AG04449 (cell line): ENCODE measurements at regions not wholly inside any gene's neighbourhood (a gene's known extent, or its start where the extent isn't known, plus 50 kb on each side); places are given as distances from the start of the nearest gene placed in this dataset.

Experiments
- CTCF ChIA-PET: fragments of 350-600 bp; formaldehyde crosslinking; extraction: SDS; loops from one replicate; lab custom pipeline; 2021; ENCODE audit warnings: antibody characterized with exemption; lab: Yijun Ruan, JAX
- POLR2A ChIA-PET: fragments of 400-600, 350-600 bp; formaldehyde crosslinking; extraction: SDS; loops from one replicate; lab custom pipeline; 2020; ENCODE audit warnings: antibody characterized with exemption, inconsistent platforms; lab: Yijun Ruan, JAX
- DNase-seq: peaks from one replicate; pipeline ENCODE4 v3.0.0-alpha.2; 2010; ENCODE audit warnings: low read depth, low spot score
- H3K4me3 ChIP-seq: 2 replicates; pipeline ENCODE4 v1.5.1; 2011; ENCODE audit warnings: low read depth, mild to moderate bottlenecking, control low read depth, low read length
- CTCF ChIP-seq: IDR thresholded peaks from one replicate; pipeline ENCODE4 v1.5.1; 2011; ENCODE audit warnings: mild to moderate bottlenecking, moderate library complexity, low read length, control low read depth, inconsistent platforms; ENCODE audit not compliant: insufficient read depth; ENCODE audit errors: missing control alignments

GRCh38 chr20:57022306-57022705 lies 244.1 kb downstream of the BMP7 start:
- POLR2A ChIA-PET, result no interaction called here
- H3K4me3 ChIP-seq, result no peak overlapping the region
- TF ChIP-seq CTCF, result no peak
- CTCF ChIA-PET, result no interaction called here
- DNase-seq, result no peak

DNA sequence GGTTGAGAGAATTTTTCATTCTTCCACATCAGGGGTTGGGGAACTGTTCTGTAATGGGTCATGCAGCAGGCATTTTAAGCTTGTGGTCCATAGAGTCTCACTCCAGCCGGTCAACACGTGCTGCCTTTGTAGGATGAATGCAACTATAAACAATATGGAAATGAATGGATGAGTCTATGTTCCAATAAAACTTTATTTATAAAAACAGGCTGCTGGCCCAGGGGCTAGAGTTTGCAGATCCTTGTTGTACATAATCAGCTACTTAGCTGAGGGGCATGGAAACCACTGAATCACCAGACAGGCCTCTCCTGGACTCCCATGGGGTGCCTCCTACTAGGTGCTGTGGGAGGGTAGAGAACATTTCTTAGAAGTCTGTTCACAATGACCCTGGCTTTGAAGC lies 243.4 kb downstream of the BMP7 start:
- no peak for DNase-seq
- POLR2A ChIA-PET, result no interaction called here
- CTCF ChIA-PET, result no interaction called here
- no peak overlapping the region for H3K4me3 ChIP-seq
- TF ChIP-seq CTCF, result no peak

DNA sequence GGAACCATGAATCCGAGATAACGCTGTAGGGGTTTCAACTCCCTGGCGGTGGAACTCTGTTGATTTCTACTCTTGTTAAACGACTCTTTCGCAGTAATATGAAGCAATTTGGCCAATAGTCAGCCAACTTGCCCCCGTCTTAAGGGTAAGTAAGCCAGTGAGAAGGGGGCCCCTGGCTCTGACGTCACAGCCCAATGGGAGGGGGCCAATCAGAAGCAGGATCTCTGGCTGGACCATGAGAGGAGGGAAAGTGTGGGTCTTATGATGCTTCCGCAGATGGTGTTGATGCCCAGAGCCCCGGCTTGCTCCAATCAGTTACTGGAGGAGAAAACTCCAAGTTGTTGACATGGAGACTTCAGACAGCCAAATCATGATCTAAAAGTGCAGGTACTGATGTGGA lies 242.4 kb downstream of the BMP7 start:
- no peak overlapping the region for H3K4me3 ChIP-seq
- CTCF ChIA-PET, result no interaction called here
- POLR2A ChIA-PET, result no interaction called here
- DNase-seq, result no peak
- TF ChIP-seq CTCF, result no peak

DNA sequence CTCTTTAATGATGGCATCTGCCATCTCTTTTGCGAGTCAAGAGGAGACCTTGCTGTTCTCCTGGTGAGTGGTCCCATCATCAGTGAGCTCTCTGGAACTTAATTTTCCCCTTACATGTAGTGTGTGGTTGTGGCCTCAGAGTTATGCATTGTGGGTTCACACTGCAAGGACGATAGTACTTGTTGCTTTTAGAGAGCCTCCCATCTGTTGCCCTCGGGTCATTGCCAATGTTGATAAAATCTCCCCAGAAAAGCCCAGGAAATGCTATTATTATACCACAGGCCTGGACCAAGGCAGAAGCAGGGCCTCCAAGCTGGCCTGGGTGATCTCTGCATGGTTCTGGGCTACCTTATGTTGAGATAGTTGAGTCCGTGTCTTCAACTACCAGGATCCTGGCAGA lies 241.6 kb downstream of the BMP7 start:
- H3K4me3 ChIP-seq, result no peak overlapping the region
- DNase-seq, result no peak
- no peak for TF ChIP-seq CTCF
- ChIA-PET POLR2A (no interaction called here), CTCF (interaction anchor here (0.8 to 1.2 kb wide), 2 partner anchors 7 to 10 kb away, joined by 3 read pairs; no protein-coding TSS in a partner anchor)

DNA sequence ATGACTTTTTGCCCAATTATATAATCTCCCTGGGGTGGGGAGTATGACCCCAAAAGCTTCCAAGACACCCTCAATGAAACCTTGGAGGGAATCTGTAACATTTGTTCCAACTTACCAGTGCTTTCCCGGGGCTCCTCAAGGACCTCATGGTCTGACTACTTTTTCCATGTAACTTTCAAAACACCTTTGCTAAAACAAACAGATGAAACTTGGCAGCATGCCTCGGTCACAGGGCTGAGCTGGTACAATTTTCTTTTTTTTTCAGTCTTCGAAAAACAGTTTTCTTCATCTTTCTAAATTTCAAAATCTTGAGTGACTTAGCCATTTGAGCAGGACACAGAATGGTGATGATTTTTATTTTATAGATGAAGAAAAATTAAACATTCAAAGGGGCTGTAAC lies 241.2 kb downstream of the BMP7 start:
- no peak overlapping the region for H3K4me3 ChIP-seq
- POLR2A ChIA-PET, result interaction anchor here (0.7 kb wide), 1 partner anchor 13 kb away, joined by 3 read pairs; no protein-coding TSS in a partner anchor
- no peak for DNase-seq
- no peak for TF ChIP-seq CTCF
- CTCF ChIA-PET, result interaction anchor here (0.8 to 1.2 kb wide), 3 partner anchors 8 to 475 kb away, joined by 3 read pairs; no protein-coding TSS in a partner anchor

- TF ChIP-seq CTCF, result no peak
- H3K4me3 ChIP-seq, result no peak overlapping the region
- POLR2A ChIA-PET, result interaction anchor here (0.7 kb wide), 1 partner anchor 13 kb away, joined by 3 read pairs; no protein-coding TSS in a partner anchor
- CTCF ChIA-PET, result interaction anchor here (0.8 to 1.2 kb wide), 3 partner anchors 8 to 475 kb away, joined by 3 read pairs; no protein-coding TSS in a partner anchor
- no peak for DNase-seq
Measured at GRCh38 chr20:57025666-57026224, 240.7 kb downstream of the BMP7 start.
